Testis (tissue), 2 donors: ENCODE measurements at regions not wholly inside any gene's neighbourhood (a gene's known extent, or its start where the extent isn't known, plus 50 kb on each side); places are given as distances from the start of the nearest gene placed in this dataset.

Experiments
- POLR2A ChIP-seq: fragments of 450-650 bp; IDR thresholded peaks from one replicate; pipeline ENCODE4 v1.6.1; 2017; ENCODE audit warnings: antibody characterized with exemption, mild to moderate bottlenecking, moderate library complexity
- TF ChIP-seq, protein P1 (sequence below), 3 experiments: fragments of 450-650 bp in 2 of 3; fragments of 200-600 bp in 1 of 3; sonication (generic) in 1 of 3; IDR thresholded peaks; one replicate each; pipeline ENCODE4 v1.5.1; 2016 to 2019; ENCODE audit warnings: antibody characterized with exemption in 3 of 3, mild to moderate bottlenecking in 2 of 3, moderate library complexity in 1 of 3

GRCh38 chr12:32021346-32021773, 62.1 kb downstream of the RESF1 start:
- TF ChIP-seq, protein P1, sequence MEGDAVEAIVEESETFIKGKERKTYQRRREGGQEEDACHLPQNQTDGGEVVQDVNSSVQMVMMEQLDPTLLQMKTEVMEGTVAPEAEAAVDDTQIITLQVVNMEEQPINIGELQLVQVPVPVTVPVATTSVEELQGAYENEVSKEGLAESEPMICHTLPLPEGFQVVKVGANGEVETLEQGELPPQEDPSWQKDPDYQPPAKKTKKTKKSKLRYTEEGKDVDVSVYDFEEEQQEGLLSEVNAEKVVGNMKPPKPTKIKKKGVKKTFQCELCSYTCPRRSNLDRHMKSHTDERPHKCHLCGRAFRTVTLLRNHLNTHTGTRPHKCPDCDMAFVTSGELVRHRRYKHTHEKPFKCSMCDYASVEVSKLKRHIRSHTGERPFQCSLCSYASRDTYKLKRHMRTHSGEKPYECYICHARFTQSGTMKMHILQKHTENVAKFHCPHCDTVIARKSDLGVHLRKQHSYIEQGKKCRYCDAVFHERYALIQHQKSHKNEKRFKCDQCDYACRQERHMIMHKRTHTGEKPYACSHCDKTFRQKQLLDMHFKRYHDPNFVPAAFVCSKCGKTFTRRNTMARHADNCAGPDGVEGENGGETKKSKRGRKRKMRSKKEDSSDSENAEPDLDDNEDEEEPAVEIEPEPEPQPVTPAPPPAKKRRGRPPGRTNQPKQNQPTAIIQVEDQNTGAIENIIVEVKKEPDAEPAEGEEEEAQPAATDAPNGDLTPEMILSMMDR (IDR thresholded peaks at IDR 0.05) = no peak
- TF ChIP-seq POLR2A = no peak
